ENCODE measurements at regions not wholly inside any gene's neighbourhood (a gene's known extent, or its start where the extent isn't known, plus 50 kb on each side); places are given as distances from the start of the nearest gene placed in this dataset.

DNA sequence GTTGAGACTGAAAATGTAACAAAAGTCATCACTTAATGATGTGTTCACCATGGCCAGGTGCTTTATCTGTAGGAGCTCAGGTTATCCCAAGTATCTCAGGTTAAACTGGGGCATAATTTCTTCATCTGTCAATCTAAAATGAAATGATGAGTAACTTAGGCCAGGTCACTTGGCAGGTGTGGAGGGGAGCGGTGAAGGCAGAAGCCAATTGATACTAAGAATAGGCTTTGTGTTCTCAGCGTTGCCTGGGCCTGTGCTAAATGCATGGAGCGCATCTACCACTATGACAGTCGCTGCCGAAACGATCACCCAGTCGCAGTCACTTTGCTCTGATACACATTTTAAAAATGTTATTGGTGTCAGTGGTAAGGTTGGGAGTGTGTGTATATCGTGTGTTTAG is 91.6 kb downstream of the FGF9 start:
- peaks cover 4% of the 10 kb centered on the region for H3K36me3 Mint-ChIP-seq (ENCODE audit: unreplicated experiment)
- H3K4me1 Mint-ChIP-seq (ENCODE audit: low read depth, unreplicated experiment) = peaks cover 5% of the 10 kb centered on the region
- no peak for DNase-seq
- H3K4me3 Mint-ChIP-seq (ENCODE audit: unreplicated experiment) = no peak overlapping the region
- no peak for TF ChIP-seq CTCF (IDR thresholded peaks at IDR 0.05; ENCODE audit: partially characterized antibody, unreplicated experiment)
- no peak overlapping the region for H3K27ac Mint-ChIP-seq (ENCODE audit: unreplicated experiment)
- peaks cover 3% of the 10 kb centered on the region for H3K27me3 Mint-ChIP-seq (ENCODE audit: unreplicated experiment)
- H3K9me3 Mint-ChIP-seq (ENCODE audit: unreplicated experiment) = no peaks in the 10 kb centered on the region

GRCh38 chr13:21767032-21767431 is 96.2 kb downstream of the FGF9 start:
- Mint-ChIP-seq H3K4me1 (ENCODE audit: low read depth, unreplicated experiment) (peaks cover 5% of the 10 kb centered on the region), H3K27me3 (ENCODE audit: unreplicated experiment) (peaks cover 3% of the 10 kb centered on the region), H3K36me3 (ENCODE audit: unreplicated experiment) (peaks cover 9% of the 10 kb centered on the region), H3K9me3 (ENCODE audit: unreplicated experiment) (no peaks in the 10 kb centered on the region), H3K27ac (ENCODE audit: unreplicated experiment) (no peak overlapping the region), H3K4me3 (ENCODE audit: unreplicated experiment) (no peak overlapping the region)
- no peak for DNase-seq
- TF ChIP-seq CTCF (IDR thresholded peaks at IDR 0.05; ENCODE audit: partially characterized antibody, unreplicated experiment) = no peak

- Mint-ChIP-seq H3K4me1 (ENCODE audit: low read depth, unreplicated experiment) (no peaks in the 10 kb centered on the region), H3K27me3 (ENCODE audit: unreplicated experiment) (no peaks in the 10 kb centered on the region), H3K9me3 (ENCODE audit: unreplicated experiment) (no peaks in the 10 kb centered on the region), H3K4me3 (ENCODE audit: unreplicated experiment) (no peak overlapping the region), H3K27ac (ENCODE audit: unreplicated experiment) (no peak overlapping the region), H3K36me3 (ENCODE audit: unreplicated experiment) (peaks cover 9% of the 10 kb centered on the region)
- DNase-seq = no peak
- TF ChIP-seq CTCF (IDR thresholded peaks at IDR 0.05; ENCODE audit: partially characterized antibody, unreplicated experiment) = no peak
These were observed 100.2 kb downstream of the FGF9 start for GRCh38 chr13:21771075-21771474.

- H3K4me1 Mint-ChIP-seq (ENCODE audit: low read depth, unreplicated experiment) = no peaks in the 10 kb centered on the region
- peaks cover 6% of the 10 kb centered on the region for H3K36me3 Mint-ChIP-seq (ENCODE audit: unreplicated experiment)
- H3K4me3 Mint-ChIP-seq (ENCODE audit: unreplicated experiment) = no peak overlapping the region
- no peak for DNase-seq
- H3K9me3 Mint-ChIP-seq (ENCODE audit: unreplicated experiment) = peaks cover 1% of the 10 kb centered on the region
- H3K27me3 Mint-ChIP-seq (ENCODE audit: unreplicated experiment) = no peaks in the 10 kb centered on the region
- no peak overlapping the region for H3K27ac Mint-ChIP-seq (ENCODE audit: unreplicated experiment)
- no peak for TF ChIP-seq CTCF (IDR thresholded peaks at IDR 0.05; ENCODE audit: partially characterized antibody, unreplicated experiment)
These were observed 106.3 kb downstream of the FGF9 start for GRCh38 chr13:21777166-21777565.

- peaks cover 1% of the 10 kb centered on the region for H3K9me3 Mint-ChIP-seq (ENCODE audit: unreplicated experiment)
- no peak overlapping the region for H3K27ac Mint-ChIP-seq (ENCODE audit: unreplicated experiment)
- no peaks in the 10 kb centered on the region for H3K27me3 Mint-ChIP-seq (ENCODE audit: unreplicated experiment)
- TF ChIP-seq CTCF (IDR thresholded peaks at IDR 0.05; ENCODE audit: partially characterized antibody, unreplicated experiment) = no peak
- H3K36me3 Mint-ChIP-seq (ENCODE audit: unreplicated experiment) = peaks cover 6% of the 10 kb centered on the region
- DNase-seq = no peak
- H3K4me1 Mint-ChIP-seq (ENCODE audit: low read depth, unreplicated experiment) = no peaks in the 10 kb centered on the region
- H3K4me3 Mint-ChIP-seq (ENCODE audit: unreplicated experiment) = no peak overlapping the region
These were observed 106.9 kb downstream of the FGF9 start for GRCh38 chr13:21777813-21778212.

Data from glutamatergic neuron (in vitro differentiated cells).